ENCODE measurements at regions not wholly inside any gene's neighbourhood (a gene's known extent, or its start where the extent isn't known, plus 50 kb on each side); places are given as distances from the start of the nearest gene placed in this dataset.

- H3K27ac ChIP-seq (ENCODE audit: low read depth, low read length) = no peak overlapping the region
- H3K79me2 ChIP-seq (ENCODE audit: insufficient read depth, low read length) = no peaks in the 10 kb centered on the region
- no peak overlapping the region for H2AFZ ChIP-seq (ENCODE audit: low read depth, low read length, severe bottlenecking)
- H3K36me3 ChIP-seq (ENCODE audit: low read length) = no peaks in the 10 kb centered on the region
- no peak overlapping the region for H3K4me2 ChIP-seq (ENCODE audit: low read depth, low read length, poor library complexity, severe bottlenecking)
- H3F3A ChIP-seq (ENCODE audit: insufficient read depth) = no peaks in the 10 kb centered on the region
- no peak overlapping the region for H3K9ac ChIP-seq (ENCODE audit: low read length)
- H3K4me3 ChIP-seq (ENCODE audit: insufficient read depth, low read length, poor library complexity, severe bottlenecking) = no peak overlapping the region
- no peaks in the 10 kb centered on the region for H3K9me2 ChIP-seq (replicated peaks; ENCODE audit: insufficient read depth, low read length)
- TF ChIP-seq CTCF (IDR thresholded peaks at IDR 0.05; ENCODE audit: insufficient read depth, low read length, poor library complexity, severe bottlenecking) (no peak), EZH2phosphoT487 (conservative IDR thresholded peaks at IDR 0.05; ENCODE audit: low read length) (no peak)
- no peaks in the 10 kb centered on the region for H4K20me1 ChIP-seq (ENCODE audit: low read depth, low read length)
- no peaks in the 10 kb centered on the region for H3K27me3 ChIP-seq (ENCODE audit: low read length)
- no peaks in the 10 kb centered on the region for H3K9me3 ChIP-seq (ENCODE audit: insufficient read depth, low read length)
Measured at GRCh38 chr6:97805596-97805995, 522.6 kb upstream of the MMS22L start.

- TF ChIP-seq EZH2phosphoT487 (conservative IDR thresholded peaks at IDR 0.05; ENCODE audit: low read length) (no peak), CTCF (IDR thresholded peaks at IDR 0.05; ENCODE audit: insufficient read depth, low read length, poor library complexity, severe bottlenecking) (no peak)
- no peak overlapping the region for H3K4me2 ChIP-seq (ENCODE audit: low read depth, low read length, poor library complexity, severe bottlenecking)
- no peak overlapping the region for H3K9ac ChIP-seq (ENCODE audit: low read length)
- no peak overlapping the region for H3K27ac ChIP-seq (ENCODE audit: low read depth, low read length)
- H3K27me3 ChIP-seq (ENCODE audit: low read length) = no peaks in the 10 kb centered on the region
- H3K9me2 ChIP-seq (replicated peaks; ENCODE audit: insufficient read depth, low read length) = no peaks in the 10 kb centered on the region
- H3F3A ChIP-seq (ENCODE audit: insufficient read depth) = no peaks in the 10 kb centered on the region
- H2AFZ ChIP-seq (ENCODE audit: low read depth, low read length, severe bottlenecking) = no peak overlapping the region
- no peak overlapping the region for H3K4me3 ChIP-seq (ENCODE audit: insufficient read depth, low read length, poor library complexity, severe bottlenecking)
- H3K9me3 ChIP-seq (ENCODE audit: insufficient read depth, low read length) = no peaks in the 10 kb centered on the region
- H4K20me1 ChIP-seq (ENCODE audit: low read depth, low read length) = no peaks in the 10 kb centered on the region
- no peaks in the 10 kb centered on the region for H3K79me2 ChIP-seq (ENCODE audit: insufficient read depth, low read length)
- H3K36me3 ChIP-seq (ENCODE audit: low read length) = no peaks in the 10 kb centered on the region
Measured at GRCh38 chr6:97812940-97813339, 529.9 kb upstream of the MMS22L start.

GRCh38 chr6:97813889-97814567, 531.0 kb upstream of the MMS22L start:
- no peaks in the 10 kb centered on the region for H3K9me2 ChIP-seq (replicated peaks; ENCODE audit: insufficient read depth, low read length)
- no peaks in the 10 kb centered on the region for H3K79me2 ChIP-seq (ENCODE audit: insufficient read depth, low read length)
- no peaks in the 10 kb centered on the region for H3K36me3 ChIP-seq (ENCODE audit: low read length)
- no peak overlapping the region for H3K9ac ChIP-seq (ENCODE audit: low read length)
- H4K20me1 ChIP-seq (ENCODE audit: low read depth, low read length) = no peaks in the 10 kb centered on the region
- H3K9me3 ChIP-seq (ENCODE audit: insufficient read depth, low read length) = no peaks in the 10 kb centered on the region
- no peaks in the 10 kb centered on the region for H3F3A ChIP-seq (ENCODE audit: insufficient read depth)
- H2AFZ ChIP-seq (ENCODE audit: low read depth, low read length, severe bottlenecking) = no peak overlapping the region
- no peak overlapping the region for H3K4me3 ChIP-seq (ENCODE audit: insufficient read depth, low read length, poor library complexity, severe bottlenecking)
- no peak for TF ChIP-seq EZH2phosphoT487 (conservative IDR thresholded peaks at IDR 0.05; ENCODE audit: low read length)
- TF ChIP-seq CTCF (IDR thresholded peaks at IDR 0.05; ENCODE audit: insufficient read depth, low read length, poor library complexity, severe bottlenecking) = no peak
- H3K4me2 ChIP-seq (ENCODE audit: low read depth, low read length, poor library complexity, severe bottlenecking) = no peak overlapping the region
- no peaks in the 10 kb centered on the region for H3K27me3 ChIP-seq (ENCODE audit: low read length)
- no peak overlapping the region for H3K27ac ChIP-seq (ENCODE audit: low read depth, low read length)
